ENCODE measurements at regions not wholly inside any gene's neighbourhood (a gene's known extent, or its start where the extent isn't known, plus 50 kb on each side); places are given as distances from the start of the nearest gene placed in this dataset.

DNA sequence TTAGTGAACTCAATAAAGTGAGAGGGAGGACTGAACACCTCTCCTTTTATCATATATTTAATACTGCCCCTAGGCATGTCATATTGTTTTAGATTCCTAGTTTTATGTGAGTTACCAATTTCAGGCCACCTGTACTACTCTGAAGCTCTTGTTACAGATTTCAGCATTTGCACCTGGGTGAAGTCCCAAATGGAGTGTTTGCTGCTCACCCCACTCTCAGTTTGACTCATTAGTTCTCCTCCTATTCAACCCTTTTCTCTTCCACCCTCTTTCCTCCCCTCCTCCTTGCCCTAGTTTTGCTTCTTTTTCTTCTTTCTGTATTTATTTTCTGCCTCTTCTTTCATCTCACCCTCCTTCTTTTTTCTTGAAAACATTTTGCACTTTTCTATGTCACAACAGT lies 1852.2 kb upstream of the IGFBP7 start:
- TF ChIP-seq CTCF (IDR thresholded peaks at IDR 0.05) (no peak), POLR2A (IDR thresholded peaks at IDR 0.05) (no peak)

Data from heart left ventricle (tissue), 13 donors.